Loucy (cell line): ENCODE measurements at regions not wholly inside any gene's neighbourhood (a gene's known extent, or its start where the extent isn't known, plus 50 kb on each side); places are given as distances from the start of the nearest gene placed in this dataset.

Experiments
- H2AFZ ChIP-seq: fragments of 200-600 bp; sonication (generic); 2 replicates; pipeline ENCODE4 v1.6.0; 2016; ENCODE audit warnings: antibody characterized with exemption, mild to moderate bottlenecking, low read length, moderate library complexity
- H3F3A ChIP-seq: fragments of 200-600 bp; 2 replicates; pipeline ENCODE4 v1.6.0; 2016; ENCODE audit warnings: antibody characterized with exemption, low read depth, mild to moderate bottlenecking
- H3K27me3 ChIP-seq: fragments of 200-600 bp; sonication (generic); 2 replicates; pipeline ENCODE4 v1.6.1; 2014; ENCODE audit warnings: low read length, mild to moderate bottlenecking; ENCODE audit not compliant: insufficient read depth, poor library complexity, severe bottlenecking
- H3K36me3 ChIP-seq: fragments of 200-600 bp; sonication (generic); 2 replicates; pipeline ENCODE4 v1.6.1; 2016; ENCODE audit warnings: low read length; ENCODE audit not compliant: insufficient read depth
- H3K4me1 ChIP-seq: fragments of 200-600 bp; sonication (generic); 2 replicates; pipeline ENCODE4 v1.5.1; 2014; ENCODE audit warnings: low read length, mild to moderate bottlenecking; ENCODE audit not compliant: insufficient read depth, poor library complexity, severe bottlenecking
- H3K4me2 ChIP-seq: fragments of 200-600 bp; sonication (generic); 2 replicates; pipeline ENCODE4 v1.6.0; 2014; ENCODE audit warnings: antibody characterized with exemption, low read length, low read depth, mild to moderate bottlenecking; ENCODE audit not compliant: poor library complexity, severe bottlenecking
- H3K4me3 ChIP-seq: fragments of 200-600 bp; sonication (generic); 2 replicates; pipeline ENCODE4 v1.5.1; 2014; ENCODE audit warnings: low read length, mild to moderate bottlenecking, mixed read lengths; ENCODE audit not compliant: poor library complexity, severe bottlenecking
- H3K79me2 ChIP-seq: fragments of 200-600 bp; sonication (generic); 2 replicates; pipeline ENCODE4 v1.6.1; 2014; ENCODE audit warnings: low read length; ENCODE audit not compliant: insufficient read depth
- H3K9ac ChIP-seq: fragments of 200-600 bp; sonication (generic); 2 replicates; pipeline ENCODE4 v1.6.0; 2014; ENCODE audit warnings: mild to moderate bottlenecking, low read depth, low read length, moderate library complexity; ENCODE audit not compliant: poor library complexity, severe bottlenecking
- H3K9me2 ChIP-seq: fragments of 200-600 bp; sonication (generic); replicated peaks from 2 replicates; pipeline ENCODE4 v1.6.1; 2016; ENCODE audit warnings: low read depth, low read length, mixed read lengths
- H3K9me3 ChIP-seq: fragments of 200-600 bp; sonication (generic); 2 replicates; pipeline ENCODE4 v1.6.1; 2014; ENCODE audit warnings: mild to moderate bottlenecking, antibody characterized with exemption, low read length, low read depth; ENCODE audit not compliant: insufficient read depth
- H4K20me1 ChIP-seq: fragments of 200-600 bp; sonication (generic); 2 replicates; pipeline ENCODE4 v1.6.0; 2014; ENCODE audit warnings: antibody characterized with exemption, low read length, mild to moderate bottlenecking; ENCODE audit not compliant: insufficient read depth, poor library complexity, severe bottlenecking
- EZH2phosphoT487 ChIP-seq: fragments of 200-600 bp; IDR thresholded peaks from 2 replicates; pipeline ENCODE4 v1.6.1; 2018; ENCODE audit warnings: antibody characterized with exemption, mild to moderate bottlenecking, moderate library complexity, borderline replicate concordance
- TF ChIP-seq, protein P1 (sequence below): fragments of 200-600 bp; sonication (generic); conservative IDR thresholded peaks from 2 replicates; pipeline ENCODE4 v1.5.1; 2014; ENCODE audit warnings: mild to moderate bottlenecking, antibody characterized with exemption, low read length

- Histone ChIP-seq H2AFZ (no peak overlapping the region), H3K9me3 (no peaks in the 10 kb centered on the region; the same call in 1 of the 2 replicates), H3K27me3 (no peaks in the 10 kb centered on the region), H3K9me2 (no peaks in the 10 kb centered on the region), H4K20me1 (no peaks in the 10 kb centered on the region), H3K79me2 (no peaks in the 10 kb centered on the region), H3F3A (no peaks in the 10 kb centered on the region), H3K4me1 (no peaks in the 10 kb centered on the region), H3K4me3 (no peak overlapping the region), H3K9ac (no peak overlapping the region), H3K4me2 (no peak overlapping the region), H3K36me3 (no peaks in the 10 kb centered on the region)
- TF ChIP-seq, protein P1, sequence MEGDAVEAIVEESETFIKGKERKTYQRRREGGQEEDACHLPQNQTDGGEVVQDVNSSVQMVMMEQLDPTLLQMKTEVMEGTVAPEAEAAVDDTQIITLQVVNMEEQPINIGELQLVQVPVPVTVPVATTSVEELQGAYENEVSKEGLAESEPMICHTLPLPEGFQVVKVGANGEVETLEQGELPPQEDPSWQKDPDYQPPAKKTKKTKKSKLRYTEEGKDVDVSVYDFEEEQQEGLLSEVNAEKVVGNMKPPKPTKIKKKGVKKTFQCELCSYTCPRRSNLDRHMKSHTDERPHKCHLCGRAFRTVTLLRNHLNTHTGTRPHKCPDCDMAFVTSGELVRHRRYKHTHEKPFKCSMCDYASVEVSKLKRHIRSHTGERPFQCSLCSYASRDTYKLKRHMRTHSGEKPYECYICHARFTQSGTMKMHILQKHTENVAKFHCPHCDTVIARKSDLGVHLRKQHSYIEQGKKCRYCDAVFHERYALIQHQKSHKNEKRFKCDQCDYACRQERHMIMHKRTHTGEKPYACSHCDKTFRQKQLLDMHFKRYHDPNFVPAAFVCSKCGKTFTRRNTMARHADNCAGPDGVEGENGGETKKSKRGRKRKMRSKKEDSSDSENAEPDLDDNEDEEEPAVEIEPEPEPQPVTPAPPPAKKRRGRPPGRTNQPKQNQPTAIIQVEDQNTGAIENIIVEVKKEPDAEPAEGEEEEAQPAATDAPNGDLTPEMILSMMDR: no peak
Observed at GRCh38 chr14:87260460-87260859, 732.5 kb downstream of the GALC start.

GRCh38 chr14:87257421-87257820, 735.6 kb downstream of the GALC start:
- Histone ChIP-seq H3K4me2 (no peak overlapping the region), H3K9me2 (no peaks in the 10 kb centered on the region), H3K9me3 (no peaks in the 10 kb centered on the region; the same call in 1 of the 2 replicates), H3K79me2 (no peaks in the 10 kb centered on the region), H3K27me3 (no peaks in the 10 kb centered on the region), H3K4me1 (no peaks in the 10 kb centered on the region), H3F3A (no peaks in the 10 kb centered on the region), H4K20me1 (no peaks in the 10 kb centered on the region), H3K4me3 (no peak overlapping the region), H3K9ac (no peak overlapping the region), H2AFZ (no peak overlapping the region), H3K36me3 (no peaks in the 10 kb centered on the region)
- TF ChIP-seq, protein P1: no peak
- TF ChIP-seq EZH2phosphoT487: no peak

DNA sequence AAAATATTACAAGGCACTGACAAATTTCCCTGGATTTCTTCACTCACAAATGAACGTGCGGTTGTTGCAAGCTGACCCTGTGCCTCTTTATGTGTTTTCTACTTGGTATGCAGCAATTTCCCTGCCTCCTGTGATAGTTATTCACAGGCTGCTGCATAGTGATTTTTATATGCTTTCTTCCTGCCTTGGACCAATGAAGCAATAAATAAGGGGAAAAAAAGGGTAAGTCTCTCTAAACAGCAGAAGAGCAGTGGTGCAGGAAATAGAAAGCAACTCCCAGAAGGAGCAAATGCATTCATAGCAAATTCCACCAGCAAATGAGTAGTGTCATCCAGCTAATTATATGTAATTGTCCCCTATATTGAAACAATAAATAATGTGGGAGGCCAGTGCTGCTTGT, 737.9 kb downstream of the GALC start:
- Histone ChIP-seq H3F3A (no peaks in the 10 kb centered on the region), H3K4me2 (no peak overlapping the region)

More for the DNA sequence above, 737.9 kb downstream of the GALC start:
- Histone ChIP-seq H3K4me3 (no peak overlapping the region), H3K27me3 (no peaks in the 10 kb centered on the region), H4K20me1 (no peaks in the 10 kb centered on the region), H3K4me1 (no peaks in the 10 kb centered on the region), H3K36me3 (no peaks in the 10 kb centered on the region), H3K9ac (no peak overlapping the region), H2AFZ (no peak overlapping the region), H3K9me3 (no peaks in the 10 kb centered on the region; the same call in 1 of the 2 replicates), H3K9me2 (no peaks in the 10 kb centered on the region), H3K79me2 (no peaks in the 10 kb centered on the region)
- TF ChIP-seq, protein P1: no peak
- TF ChIP-seq EZH2phosphoT487: no peak
